HepG2 (cell line): ENCODE measurements at regions not wholly inside any gene's neighbourhood (a gene's known extent, or its start where the extent isn't known, plus 50 kb on each side); places are given as distances from the start of the nearest gene placed in this dataset.
A peak's percentile ranks its signal among the peaks of the same experiment; 100 is the strongest.

ENCODE experiments used
- ATAC-seq: fragments of 200-7000 bp; cut with Tn5 transposase; 3 replicates; pipeline ENCODE4 v1.9.1; 2020; ENCODE audit warnings: mild to moderate bottlenecking, moderate library complexity
- BruUV-seq: library from RNA; stranded (reverse); fragments of 400-500 nt; replicated peaks from 2 replicates; lab custom pipeline; 2021; lab: Mats Ljungman, UMichigan
- CTCF ChIA-PET: fragments of 300-600 bp; formaldehyde crosslinking; extraction: SDS; loops from one replicate; lab custom pipeline; 2021; ENCODE audit warnings: low total read pairs, inconsistent platforms, low intra/inter-chr PET ratio; lab: Yijun Ruan, JAX
- POLR2A ChIA-PET: fragments of 350-600 bp; sonication (Branson Sonifier 250); formaldehyde crosslinking; loops from one replicate; lab custom pipeline; 2020; ENCODE audit warnings: antibody characterized with exemption, inconsistent platforms; lab: Yijun Ruan, JAX
- DNase-seq: peaks from one replicate; pipeline ENCODE4 v3.0.0-alpha.2; 2015; ENCODE audit warnings: low spot score
- FAIRE-seq: peaks from 3 replicates; lab custom pipeline; 2011; peaks lifted over from hg19 to GRCh38; lab: Jason Lieb, UNC
- H2AFZ ChIP-seq: one replicate; pipeline ENCODE4 v1.6.1; 2011; ENCODE audit warnings: low read length, inconsistent platforms
- H3K27ac ChIP-seq: fragments of 300-600 bp; 3 replicates; pipeline ENCODE4 v1.8.0; 2011; ENCODE audit warnings: mixed run types, mild to moderate bottlenecking, mixed read lengths, low read length, inconsistent platforms; ENCODE audit not compliant: insufficient read depth; ENCODE audit errors: extremely low read length
- H3K27me3 ChIP-seq, 2 experiments: fragments of 200-600 bp in 1 of 2; 2 replicates in 1 of 2; 3 replicates in 1 of 2; pipeline versions ENCODE4 v1.6.0 to v1.8.0; 2011; ENCODE audit warnings: low read length in 2 of 2, mild to moderate bottlenecking in 2 of 2, moderate library complexity in 2 of 2, inconsistent platforms in 1 of 2; ENCODE audit not compliant: insufficient read depth in 2 of 2, control insufficient read depth in 1 of 2
- H3K36me3 ChIP-seq, 2 experiments: fragments of 200-600 bp in 1 of 2; replicated peaks in 1 of 2; 2 replicates in 1 of 2; 3 replicates in 1 of 2; pipeline versions ENCODE4 v1.5.1 to v1.8.0; 2011; ENCODE audit warnings: low read length in 2 of 2, inconsistent platforms in 1 of 2; ENCODE audit not compliant: insufficient read depth in 2 of 2, control insufficient read depth in 1 of 2
- H3K4me1 ChIP-seq: 2 replicates; pipeline ENCODE4 v1.5.1; 2012; ENCODE audit warnings: low read length, inconsistent platforms; ENCODE audit not compliant: insufficient read depth
- H3K4me2 ChIP-seq: 2 replicates; pipeline ENCODE4 v1.6.0; 2011; ENCODE audit warnings: low read depth, low read length, inconsistent platforms
- H3K4me3 ChIP-seq, 3 experiments: fragments of 200-600 bp in 1 of 3; sonication (generic), shearing (Covaris generic) in 1 of 3; replicated peaks in 1 of 3; 2 replicates each; pipeline ENCODE4 v1.5.1; 2011 to 2016; ENCODE audit warnings: low read length in 3 of 3, inconsistent platforms in 2 of 3, low read depth in 2 of 3, mild to moderate bottlenecking in 2 of 3, control low read depth in 1 of 3, mixed read lengths in 1 of 3; ENCODE audit not compliant: insufficient read depth in 1 of 3
- H3K79me2 ChIP-seq: one replicate; pipeline ENCODE4 v1.6.1; 2011; ENCODE audit warnings: low read length, inconsistent platforms; ENCODE audit not compliant: insufficient read depth
- H3K9ac ChIP-seq: 2 replicates; pipeline ENCODE4 v1.6.0; 2011; ENCODE audit warnings: mild to moderate bottlenecking, low read depth, low read length, inconsistent platforms; ENCODE audit not compliant: insufficient read depth
- H3K9me3 ChIP-seq: 2 replicates; pipeline ENCODE4 v1.5.1; 2012; ENCODE audit warnings: mild to moderate bottlenecking, low read length
- H4K20me1 ChIP-seq: 2 replicates; pipeline ENCODE4 v1.6.0; 2011; ENCODE audit warnings: inconsistent platforms, mild to moderate bottlenecking, low read length, moderate library complexity; ENCODE audit not compliant: insufficient read depth
- ISL2 ChIP-seq: sonication (generic); formaldehyde crosslinking; IDR thresholded peaks from 2 replicates; pipeline ENCODE4 v1.5.0; 2020; ENCODE audit warnings: missing genetic modification reagents
- KDM6A ChIP-seq: IDR thresholded peaks from 2 replicates; pipeline ENCODE4 v1.6.1; 2016; ENCODE audit warnings: low read depth
- MED1 ChIP-seq: sonication (generic); formaldehyde crosslinking; IDR thresholded peaks from 2 replicates; pipeline ENCODE4 v1.4.0; 2020; ENCODE audit warnings: missing genetic modification reagents
- RBFOX2 ChIP-seq: fragments of 200-400 bp; formaldehyde crosslinking; IDR thresholded peaks from 2 replicates; pipeline ENCODE4 v1.6.1; 2017; ENCODE audit warnings: low read depth, mild to moderate bottlenecking, low read length
- SMAD3 ChIP-seq: sonication (generic); formaldehyde crosslinking; IDR thresholded peaks from 2 replicates; pipeline ENCODE4 v1.4.0; 2020; ENCODE audit warnings: missing genetic modification reagents
- ZNF572 ChIP-seq: sonication (generic); formaldehyde crosslinking; IDR thresholded peaks from 2 replicates; pipeline ENCODE4 v1.5.1; 2020; ENCODE audit warnings: mild to moderate bottlenecking, missing genetic modification reagents
- ZNF7 ChIP-seq: IDR thresholded peaks from 2 replicates; pipeline ENCODE4 v1.6.1; 2016; ENCODE audit warnings: missing biosample characterization, missing genetic modification reagents
- WGBS: methylation state at CpG from one replicate; pipeline ENCODE4 v1.1.6; 2017; ENCODE audit warnings: low lambda C conversion rate; 5-methylcytosine and 5-hydroxymethylcytosine counted together
- in situ Hi-C: cut with HindIII; loops from 2 replicates; pipeline ENCODE4 v1.10.0; 2017; ENCODE audit warnings: low pct_unique_long_range_greater_than_20kb; ENCODE audit not compliant: extremely low pct_ligation_motif_present
- intact Hi-C: fragments of 100-400 bp; cut with micrococcal nuclease; formaldehyde crosslinking; loops from one replicate; pipeline ENCODE4 v1.10.0; 2022; ENCODE audit not compliant: unreplicated experiment
- TF ChIP-seq, protein P1 (sequence below): sonication (generic); formaldehyde crosslinking; IDR thresholded peaks from 2 replicates; pipeline ENCODE4 v1.5.1; 2020; ENCODE audit warnings: mild to moderate bottlenecking, missing genetic modification reagents, borderline replicate concordance
- TF ChIP-seq, protein P2 (sequence below): sonication (generic); formaldehyde crosslinking; IDR thresholded peaks from 2 replicates; pipeline ENCODE4 v1.4.0; 2020; ENCODE audit warnings: mild to moderate bottlenecking, missing genetic modification reagents

DNA sequence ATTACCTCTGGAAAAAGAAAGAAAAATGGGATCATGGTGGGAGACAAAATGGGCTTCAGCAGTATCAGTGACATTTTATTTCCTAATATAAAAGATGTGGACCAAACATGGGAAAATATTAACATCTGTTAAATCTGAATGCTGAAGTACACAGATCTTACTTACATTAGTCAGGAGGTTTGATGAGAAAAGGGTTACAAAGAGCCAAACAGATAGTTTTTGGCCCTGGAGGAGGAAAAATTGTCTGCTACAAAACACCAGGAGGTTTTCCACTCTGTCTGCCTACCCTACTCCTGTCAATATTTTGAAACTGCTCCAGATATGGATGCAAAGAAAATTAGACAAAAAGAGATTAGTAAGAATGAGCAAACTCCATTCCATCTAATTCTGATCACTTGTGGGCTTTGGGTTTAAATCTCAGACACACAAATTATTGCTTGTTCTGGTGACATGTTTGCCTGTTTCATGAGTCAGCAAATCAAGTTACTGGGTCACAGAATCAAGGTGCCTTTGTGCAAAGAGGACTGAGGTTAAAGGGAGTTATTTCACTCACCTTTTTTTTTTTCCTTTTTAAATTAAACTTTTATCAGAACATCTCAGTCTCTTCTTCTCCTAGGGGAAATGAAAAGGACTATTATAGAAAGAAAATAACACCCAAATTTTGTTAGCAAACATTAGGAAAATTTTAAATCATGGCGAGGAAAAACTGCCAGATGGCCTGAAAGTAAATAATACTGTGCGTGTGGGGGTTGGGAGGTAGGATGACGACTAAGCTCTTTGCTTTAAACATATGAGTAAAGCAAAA is 87.0 kb upstream of the SPATS2L start (continued):
- TF ChIP-seq, protein P1, sequence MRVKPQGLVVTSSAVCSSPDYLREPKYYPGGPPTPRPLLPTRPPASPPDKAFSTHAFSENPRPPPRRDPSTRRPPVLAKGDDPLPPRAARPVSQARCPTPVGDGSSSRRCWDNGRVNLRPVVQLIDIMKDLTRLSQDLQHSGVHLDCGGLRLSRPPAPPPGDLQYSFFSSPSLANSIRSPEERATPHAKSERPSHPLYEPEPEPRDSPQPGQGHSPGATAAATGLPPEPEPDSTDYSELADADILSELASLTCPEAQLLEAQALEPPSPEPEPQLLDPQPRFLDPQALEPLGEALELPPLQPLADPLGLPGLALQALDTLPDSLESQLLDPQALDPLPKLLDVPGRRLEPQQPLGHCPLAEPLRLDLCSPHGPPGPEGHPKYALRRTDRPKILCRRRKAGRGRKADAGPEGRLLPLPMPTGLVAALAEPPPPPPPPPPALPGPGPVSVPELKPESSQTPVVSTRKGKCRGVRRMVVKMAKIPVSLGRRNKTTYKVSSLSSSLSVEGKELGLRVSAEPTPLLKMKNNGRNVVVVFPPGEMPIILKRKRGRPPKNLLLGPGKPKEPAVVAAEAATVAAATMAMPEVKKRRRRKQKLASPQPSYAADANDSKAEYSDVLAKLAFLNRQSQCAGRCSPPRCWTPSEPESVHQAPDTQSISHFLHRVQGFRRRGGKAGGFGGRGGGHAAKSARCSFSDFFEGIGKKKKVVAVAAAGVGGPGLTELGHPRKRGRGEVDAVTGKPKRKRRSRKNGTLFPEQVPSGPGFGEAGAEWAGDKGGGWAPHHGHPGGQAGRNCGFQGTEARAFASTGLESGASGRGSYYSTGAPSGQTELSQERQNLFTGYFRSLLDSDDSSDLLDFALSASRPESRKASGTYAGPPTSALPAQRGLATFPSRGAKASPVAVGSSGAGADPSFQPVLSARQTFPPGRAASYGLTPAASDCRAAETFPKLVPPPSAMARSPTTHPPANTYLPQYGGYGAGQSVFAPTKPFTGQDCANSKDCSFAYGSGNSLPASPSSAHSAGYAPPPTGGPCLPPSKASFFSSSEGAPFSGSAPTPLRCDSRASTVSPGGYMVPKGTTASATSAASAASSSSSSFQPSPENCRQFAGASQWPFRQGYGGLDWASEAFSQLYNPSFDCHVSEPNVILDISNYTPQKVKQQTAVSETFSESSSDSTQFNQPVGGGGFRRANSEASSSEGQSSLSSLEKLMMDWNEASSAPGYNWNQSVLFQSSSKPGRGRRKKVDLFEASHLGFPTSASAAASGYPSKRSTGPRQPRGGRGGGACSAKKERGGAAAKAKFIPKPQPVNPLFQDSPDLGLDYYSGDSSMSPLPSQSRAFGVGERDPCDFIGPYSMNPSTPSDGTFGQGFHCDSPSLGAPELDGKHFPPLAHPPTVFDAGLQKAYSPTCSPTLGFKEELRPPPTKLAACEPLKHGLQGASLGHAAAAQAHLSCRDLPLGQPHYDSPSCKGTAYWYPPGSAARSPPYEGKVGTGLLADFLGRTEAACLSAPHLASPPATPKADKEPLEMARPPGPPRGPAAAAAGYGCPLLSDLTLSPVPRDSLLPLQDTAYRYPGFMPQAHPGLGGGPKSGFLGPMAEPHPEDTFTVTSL (CRISPR knock-in tag), result peak; percentile 37; the same call in 1 of the 2 replicates
- 0 out of 2 replicates have a peak, but pooled peaks have one; percentile 17 for TF ChIP-seq ISL2
- no peak for TF ChIP-seq ZNF572 (CRISPR knock-in tag)
- TF ChIP-seq SMAD3, result 0 out of 2 replicates have a peak, but pooled peaks have one; percentile 32
- 0 out of 2 replicates have a peak, but pooled peaks have one; percentile 36 for TF ChIP-seq MED1
- TF ChIP-seq, all 625 proteins: peak for 46

DNA sequence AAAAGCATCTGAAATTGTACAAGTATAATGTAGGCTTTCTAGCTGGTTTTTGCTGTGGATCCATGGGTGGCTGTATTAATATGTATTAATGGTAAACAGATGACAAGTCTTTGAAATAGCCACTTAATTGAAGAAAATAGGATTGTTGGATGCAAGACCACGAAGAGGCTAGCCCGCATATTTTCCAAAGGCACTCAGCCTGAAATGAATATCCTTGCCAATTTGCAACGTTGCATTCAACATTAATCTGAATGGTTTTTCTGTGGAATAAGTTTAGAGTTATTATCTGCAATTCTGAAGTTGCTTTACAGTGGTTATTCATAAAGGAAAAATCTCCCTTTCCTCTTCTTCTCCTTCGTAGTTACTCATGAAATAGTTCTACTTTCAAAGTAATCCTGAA is 86.2 kb upstream of the SPATS2L start:
- intact Hi-C loops, result loop anchor here (2.0 to 5.0 kb wide), 3 partner anchors 55 to 233 kb away; no protein-coding TSS in a partner anchor
- Histone ChIP-seq H3K4me3 (peak overlapping the region in 1 of 3 experiments; percentile 11; a peak in 1 of 6 replicates), H3K9me3 (no peaks in the 10 kb centered on the region), H4K20me1 (no peaks in the 10 kb centered on the region), H3K36me3 (no peaks in the 10 kb centered on the region), H3K27ac (peak overlapping the region; percentile 75), H3K9ac (peak overlapping the region; percentile 30; the same call in 1 of the 2 replicates), H3K79me2 (no peaks in the 10 kb centered on the region), H3K4me1 (peaks cover 71% of the 10 kb centered on the region), H3K4me2 (peak overlapping the region; percentile 73), H2AFZ (no peak overlapping the region), H3K27me3 (no peaks in the 10 kb centered on the region)
- CTCF ChIA-PET, result no interaction called here
- in situ Hi-C loops, result loop anchor here (5.0 to 10.0 kb wide), 2 partner anchors 87 to 185 kb away; partner anchors contain the start of gene SPATS2L
- TF ChIP-seq RBFOX2 (peak; percentile 68; the same call in 1 of the 2 replicates), ZNF7 (CRISPR knock-in tag) (no peak), KDM6A (CRISPR knock-in tag) (0 out of 2 replicates have a peak, but pooled peaks have one; percentile 5)
- TF ChIP-seq, protein P2, sequence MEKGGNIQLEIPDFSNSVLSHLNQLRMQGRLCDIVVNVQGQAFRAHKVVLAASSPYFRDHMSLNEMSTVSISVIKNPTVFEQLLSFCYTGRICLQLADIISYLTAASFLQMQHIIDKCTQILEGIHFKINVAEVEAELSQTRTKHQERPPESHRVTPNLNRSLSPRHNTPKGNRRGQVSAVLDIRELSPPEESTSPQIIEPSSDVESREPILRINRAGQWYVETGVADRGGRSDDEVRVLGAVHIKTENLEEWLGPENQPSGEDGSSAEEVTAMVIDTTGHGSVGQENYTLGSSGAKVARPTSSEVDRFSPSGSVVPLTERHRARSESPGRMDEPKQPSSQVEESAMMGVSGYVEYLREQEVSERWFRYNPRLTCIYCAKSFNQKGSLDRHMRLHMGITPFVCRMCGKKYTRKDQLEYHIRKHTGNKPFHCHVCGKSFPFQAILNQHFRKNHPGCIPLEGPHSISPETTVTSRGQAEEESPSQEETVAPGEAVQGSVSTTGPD (CRISPR knock-in tag), result no peak
- DNase-seq (no peak), FAIRE-seq (no peak), ATAC-seq (no peak)
- no TSS peak for BruUV-seq
- POLR2A ChIA-PET, result interaction anchor here (1.2 to 2.7 kb wide), 2 partner anchors 83 to 85 kb away, joined by 6 to 35 read pairs; partner anchors contain the start of gene SPATS2L
- WGBS, result 84% methylated on average over 4 of the region's 4 CpGs
